ENCODE measurements at regions not wholly inside any gene's neighbourhood (a gene's known extent, or its start where the extent isn't known, plus 50 kb on each side); places are given as distances from the start of the nearest gene placed in this dataset.
A peak's percentile ranks its signal among the peaks of the same experiment; 100 is the strongest.

GRCh38 chr11:62026739-62027370, 59.4 kb upstream of the FTH1 start:
- DNase-seq (ENCODE audit: low spot score) = no peak

DNA sequence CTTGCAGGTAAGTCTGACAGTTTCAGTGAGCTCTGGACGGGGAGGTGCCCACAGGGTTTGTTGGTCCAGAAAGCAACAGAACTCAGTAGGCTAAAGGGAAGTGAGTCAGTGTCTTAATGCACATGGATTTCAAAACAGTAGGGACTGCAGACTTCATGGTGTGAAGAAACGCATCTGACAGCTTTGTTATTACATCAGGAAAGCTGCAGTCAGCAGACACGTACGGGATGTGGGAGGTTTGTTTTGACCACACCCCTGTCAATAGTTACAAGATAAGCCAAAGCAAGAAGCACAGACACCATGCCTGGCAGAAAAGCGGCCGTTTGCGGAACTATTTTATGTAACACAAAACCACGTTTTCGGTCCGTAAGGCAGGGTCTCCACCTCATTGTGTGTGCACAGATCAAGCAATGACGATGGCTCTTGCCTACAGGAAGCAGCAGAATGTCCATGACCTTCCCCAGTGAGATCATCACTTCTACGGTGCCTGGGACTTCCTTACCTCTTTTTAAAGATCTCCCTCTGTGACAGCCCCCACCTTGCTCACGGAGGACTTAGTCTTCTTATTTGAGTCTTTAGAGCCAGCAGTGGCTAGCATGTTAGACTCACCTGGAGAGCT, 58.2 kb upstream of the FTH1 start:
- peak; percentile 18 for DNase-seq (ENCODE audit: low spot score)

GRCh38 chr11:62024936-62025486, 57.6 kb upstream of the FTH1 start:
- DNase-seq (ENCODE audit: low spot score) = no peak

- no peak for DNase-seq (ENCODE audit: low spot score)
Measured at GRCh38 chr11:62022211-62022610, 54.8 kb upstream of the FTH1 start.

DNA sequence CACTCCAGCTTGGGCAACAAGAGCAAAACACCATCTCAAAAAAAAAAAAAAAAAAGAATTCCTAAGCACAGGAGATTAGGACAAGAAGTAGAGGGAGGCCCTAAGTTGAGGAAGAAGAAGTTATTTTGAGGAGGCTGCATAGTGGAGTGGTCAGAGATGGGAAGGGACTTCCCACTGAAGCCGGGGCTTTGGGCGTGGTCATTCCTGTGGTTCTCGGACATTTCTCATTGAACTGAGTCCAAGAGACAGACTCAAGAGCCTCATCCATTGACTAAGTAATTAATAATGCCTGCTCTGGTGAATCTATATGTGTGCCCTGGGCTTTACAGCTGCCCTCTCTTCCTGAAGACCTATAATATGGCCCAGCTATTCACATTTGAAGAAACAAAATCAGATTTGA, 53.2 kb upstream of the FTH1 start:
- no peak for DNase-seq (ENCODE audit: low spot score)

DNA sequence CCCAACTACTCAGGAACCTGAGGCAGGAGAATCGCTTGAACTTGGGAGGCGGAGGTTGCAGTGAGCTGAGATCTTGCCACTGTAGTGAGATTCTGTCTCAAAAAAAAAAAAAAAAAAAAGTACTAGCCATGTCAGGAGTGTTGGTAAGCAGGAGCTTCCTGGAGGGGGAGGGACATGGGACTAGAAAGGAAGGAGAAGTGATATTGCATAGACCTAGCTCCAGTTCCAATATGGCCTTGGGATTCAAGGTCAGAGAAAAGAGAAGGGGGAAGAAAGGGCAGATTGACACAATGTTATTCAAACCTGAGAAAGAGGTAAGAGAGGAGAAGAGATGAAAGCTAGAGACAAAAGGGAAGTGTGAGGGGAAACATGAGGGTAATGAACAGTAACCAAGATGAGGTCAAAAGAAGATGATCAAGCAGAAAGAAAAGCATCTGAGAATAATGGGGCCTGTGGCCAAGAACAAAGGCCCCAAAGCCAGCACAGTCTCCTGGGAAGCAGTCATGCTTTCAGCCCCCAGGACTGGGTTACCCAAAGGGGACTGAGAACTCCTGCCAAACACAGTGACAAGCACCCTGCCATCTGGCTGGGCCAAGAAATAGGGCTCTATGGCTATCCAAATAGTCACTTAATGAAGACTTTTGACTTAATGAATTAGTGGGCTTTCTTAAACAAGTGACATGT, 51.7 kb upstream of the FTH1 start:
- DNase-seq (ENCODE audit: low spot score) = no peak

DNA sequence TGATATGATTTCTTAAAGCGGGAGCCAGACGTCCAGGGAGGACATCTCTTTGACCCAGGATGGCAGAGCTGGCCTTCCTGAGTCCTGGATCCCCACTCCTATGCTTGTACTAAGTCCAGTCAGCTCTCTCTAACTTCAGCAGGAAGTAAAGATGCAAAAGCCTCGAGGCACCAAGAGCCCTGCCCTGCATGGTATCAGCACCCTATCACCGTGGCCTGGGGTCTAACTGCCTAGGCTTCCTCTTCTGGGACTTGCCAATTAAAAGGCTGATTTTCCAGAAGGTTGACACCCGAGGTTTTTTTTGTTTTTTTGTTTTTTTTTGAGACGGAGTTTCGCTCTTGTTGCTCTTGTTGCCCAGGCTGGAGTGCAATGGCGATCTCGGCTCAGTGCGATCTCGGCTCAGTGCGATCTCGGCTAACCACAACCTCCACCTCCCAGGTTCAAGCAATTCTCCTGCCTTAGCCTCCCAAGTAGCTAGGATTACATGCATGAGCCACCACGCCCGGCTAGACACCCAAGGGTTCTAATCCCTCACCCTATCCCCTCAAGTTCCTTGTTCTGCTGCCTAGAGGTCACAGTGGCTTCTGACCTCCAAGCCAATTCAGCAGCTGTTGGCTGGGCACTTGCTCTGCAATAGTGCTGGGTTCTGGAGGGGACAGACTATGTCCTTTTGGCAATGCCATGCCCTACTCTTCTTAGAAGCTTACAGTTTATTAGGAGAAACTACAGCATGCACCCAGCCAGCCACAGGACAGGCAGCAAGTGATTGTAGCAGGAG, 50.6 kb upstream of the FTH1 start:
- no peak for DNase-seq (ENCODE audit: low spot score)
